OCI-LY7 (cell line): ENCODE measurements at regions not wholly inside any gene's neighbourhood (a gene's known extent, or its start where the extent isn't known, plus 50 kb on each side); places are given as distances from the start of the nearest gene placed in this dataset.

Experiments used
- BruUV-seq: library from RNA; stranded (reverse); fragments of 400-500 nt; replicated peaks from 2 replicates; lab custom pipeline; 2021; lab: Mats Ljungman, UMichigan
- CTCF ChIA-PET: fragments of 300-600 bp; sonication (Branson Sonifier 250); formaldehyde crosslinking; loops from one replicate; lab custom pipeline; 2022; ENCODE audit warnings: antibody characterized with exemption; ENCODE audit not compliant: unreplicated experiment; lab: Charles Lee
- POLR2A ChIA-PET: fragments of 300-600 bp; sonication (Branson Sonifier 250); formaldehyde crosslinking; loops from one replicate; lab custom pipeline; 2022; ENCODE audit warnings: antibody characterized with exemption; lab: Charles Lee
- DNase-seq: peaks from one replicate; pipeline ENCODE4 v3.0.0-alpha.2; 2015; ENCODE audit warnings: low spot score
- H2AFZ ChIP-seq: fragments of 200-600 bp; sonication (generic), shearing (Covaris generic); 2 replicates; pipeline ENCODE4 v1.6.1; 2014; ENCODE audit warnings: mild to moderate bottlenecking, antibody characterized with exemption, low read length, moderate library complexity
- H3K27ac ChIP-seq: fragments of 200-600 bp; sonication (generic); 2 replicates; pipeline ENCODE4 v1.5.1; 2014; ENCODE audit warnings: mixed run types, low read depth, mild to moderate bottlenecking, moderate library complexity, low read length, inconsistent platforms; ENCODE audit not compliant: poor library complexity, severe bottlenecking
- H3K36me3 ChIP-seq: fragments of 200-600 bp; sonication (generic); 2 replicates; pipeline ENCODE4 v1.6.1; 2014; ENCODE audit warnings: mild to moderate bottlenecking, antibody characterized with exemption, low read length, moderate library complexity, mixed read lengths; ENCODE audit not compliant: insufficient read depth
- H3K4me1 ChIP-seq: fragments of 200-600 bp; sonication (generic); 2 replicates; pipeline ENCODE4 v1.5.1; 2014; ENCODE audit warnings: mild to moderate bottlenecking, low read length; ENCODE audit not compliant: insufficient read depth, poor library complexity, severe bottlenecking
- H3K4me2 ChIP-seq: fragments of 200-600 bp; sonication (generic); 2 replicates; pipeline ENCODE4 v1.6.1; 2014; ENCODE audit warnings: mild to moderate bottlenecking, low read length
- H3K4me3 ChIP-seq: fragments of 200-600 bp; sonication (generic); 2 replicates; pipeline ENCODE4 v1.5.1; 2014; ENCODE audit warnings: mild to moderate bottlenecking, low read depth, low read length; ENCODE audit not compliant: poor library complexity, severe bottlenecking
- H3K79me2 ChIP-seq: fragments of 200-600 bp; sonication (generic); 2 replicates; pipeline ENCODE4 v1.6.1; 2016; ENCODE audit warnings: low read depth, mild to moderate bottlenecking, low read length, moderate library complexity, mixed read lengths; ENCODE audit not compliant: insufficient read depth
- H3K9me2 ChIP-seq: fragments of 200-600 bp; sonication (generic); 2 replicates; pipeline ENCODE4 v1.6.1; 2016; ENCODE audit warnings: mild to moderate bottlenecking, low read length, mixed read lengths; ENCODE audit not compliant: insufficient read depth
- H3K9me3 ChIP-seq: fragments of 200-600 bp; sonication (generic); 2 replicates; pipeline ENCODE4 v1.6.1; 2014; ENCODE audit warnings: mild to moderate bottlenecking, mixed run types, low read length, mixed read lengths
- H4K20me1 ChIP-seq: fragments of 200-600 bp; sonication (generic); 2 replicates; pipeline ENCODE4 v1.6.1; 2014; ENCODE audit warnings: mild to moderate bottlenecking, antibody characterized with exemption, low read length, moderate library complexity, mixed read lengths; ENCODE audit not compliant: insufficient read depth
- EZH2phosphoT487 ChIP-seq: fragments of 200-600 bp; sonication (generic); IDR thresholded peaks from 2 replicates; pipeline ENCODE4 v1.6.1; 2018; ENCODE audit warnings: low read depth, borderline replicate concordance, mild to moderate bottlenecking, mixed run types, antibody characterized with exemption, low read length, moderate library complexity, mixed read lengths
- intact Hi-C: fragments of 100-400 bp; cut with micrococcal nuclease; formaldehyde crosslinking; loops from one replicate; pipeline ENCODE4 v1.10.0; 2022; ENCODE audit not compliant: unreplicated experiment
- TF ChIP-seq, protein P1 (sequence below): fragments of 200-600 bp; sonication (generic); conservative IDR thresholded peaks from 2 replicates; pipeline ENCODE4 v1.5.1; 2014; ENCODE audit warnings: mild to moderate bottlenecking, antibody characterized with exemption, low read length, moderate library complexity, mixed read lengths

DNA sequence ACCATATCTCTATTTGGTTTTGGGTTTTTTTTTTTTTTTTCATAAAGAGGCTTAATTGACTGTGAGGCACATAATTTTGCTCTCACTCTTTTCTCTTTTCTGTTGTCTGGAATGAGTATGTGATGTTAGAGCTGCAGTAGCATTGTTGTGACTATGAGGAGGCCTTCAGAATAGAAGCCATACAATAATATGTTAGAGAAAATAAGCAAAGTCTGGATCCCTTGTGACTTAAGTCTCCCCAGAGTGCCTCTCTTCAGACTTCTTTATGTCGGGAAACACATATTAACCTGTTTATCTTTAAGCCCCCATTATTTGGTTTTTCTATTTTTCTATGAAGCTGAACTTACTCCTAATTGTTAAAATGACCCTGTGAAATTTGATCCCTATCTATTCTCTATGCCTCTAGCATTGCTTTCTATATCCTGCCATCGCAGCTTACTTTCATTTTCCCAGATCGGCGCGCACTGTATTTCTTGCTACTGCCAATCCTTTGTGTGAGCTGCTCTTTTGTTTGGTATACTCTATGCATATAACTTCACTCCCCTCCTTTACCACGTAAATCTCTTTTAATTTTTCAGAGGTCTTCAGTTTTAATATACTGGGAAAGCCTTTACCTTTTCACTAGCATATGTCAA lies 372.5 kb upstream of the KCNN2 start:
- BruUV-seq = no TSS peak
- H3K9me2 ChIP-seq = no peaks in the 10 kb centered on the region
- ChIA-PET CTCF (no interaction called here), POLR2A (interaction anchor here (0.6 kb wide), 1 partner anchor 376 kb away, joined by 4 read pairs; no protein-coding TSS in a partner anchor)
- no peak overlapping the region for H3K4me3 ChIP-seq
- no peak overlapping the region for H3K27ac ChIP-seq
- no peak for DNase-seq
- intact Hi-C loops = no loop called here
- H3K4me2 ChIP-seq = no peak overlapping the region
- no peaks in the 10 kb centered on the region for H3K4me1 ChIP-seq
- no peak for TF ChIP-seq EZH2phosphoT487
- TF ChIP-seq, protein P1, sequence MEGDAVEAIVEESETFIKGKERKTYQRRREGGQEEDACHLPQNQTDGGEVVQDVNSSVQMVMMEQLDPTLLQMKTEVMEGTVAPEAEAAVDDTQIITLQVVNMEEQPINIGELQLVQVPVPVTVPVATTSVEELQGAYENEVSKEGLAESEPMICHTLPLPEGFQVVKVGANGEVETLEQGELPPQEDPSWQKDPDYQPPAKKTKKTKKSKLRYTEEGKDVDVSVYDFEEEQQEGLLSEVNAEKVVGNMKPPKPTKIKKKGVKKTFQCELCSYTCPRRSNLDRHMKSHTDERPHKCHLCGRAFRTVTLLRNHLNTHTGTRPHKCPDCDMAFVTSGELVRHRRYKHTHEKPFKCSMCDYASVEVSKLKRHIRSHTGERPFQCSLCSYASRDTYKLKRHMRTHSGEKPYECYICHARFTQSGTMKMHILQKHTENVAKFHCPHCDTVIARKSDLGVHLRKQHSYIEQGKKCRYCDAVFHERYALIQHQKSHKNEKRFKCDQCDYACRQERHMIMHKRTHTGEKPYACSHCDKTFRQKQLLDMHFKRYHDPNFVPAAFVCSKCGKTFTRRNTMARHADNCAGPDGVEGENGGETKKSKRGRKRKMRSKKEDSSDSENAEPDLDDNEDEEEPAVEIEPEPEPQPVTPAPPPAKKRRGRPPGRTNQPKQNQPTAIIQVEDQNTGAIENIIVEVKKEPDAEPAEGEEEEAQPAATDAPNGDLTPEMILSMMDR = no peak
- H4K20me1 ChIP-seq = no peaks in the 10 kb centered on the region
- H3K9me3 ChIP-seq = no peaks in the 10 kb centered on the region
- no peaks in the 10 kb centered on the region for H3K79me2 ChIP-seq
- no peak overlapping the region for H2AFZ ChIP-seq
- no peaks in the 10 kb centered on the region for H3K36me3 ChIP-seq

DNA sequence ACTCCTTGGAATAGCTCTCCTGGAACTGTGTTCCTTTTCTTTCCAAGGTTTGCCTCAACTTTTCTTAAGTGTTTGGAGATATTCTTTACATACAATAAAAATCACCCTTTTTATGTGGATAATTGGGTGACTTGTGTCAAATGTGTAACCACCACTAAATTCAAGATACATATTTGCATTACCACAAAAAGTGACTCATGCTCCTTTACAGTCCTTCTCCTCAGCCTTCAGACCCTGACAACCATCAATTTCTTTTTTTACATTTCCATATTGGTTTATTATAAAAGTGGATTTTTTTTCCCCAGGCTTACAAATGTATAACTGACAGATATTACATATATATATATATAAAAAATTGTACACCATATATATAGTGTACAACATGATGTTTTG lies 372.0 kb upstream of the KCNN2 start:
- intact Hi-C loops = no loop called here
- H3K4me2 ChIP-seq = no peak overlapping the region
- POLR2A ChIA-PET = no interaction called here
- no peak for TF ChIP-seq EZH2phosphoT487
- TF ChIP-seq, protein P1 = no peak
- no peaks in the 10 kb centered on the region for H4K20me1 ChIP-seq
- no peaks in the 10 kb centered on the region for H3K79me2 ChIP-seq
- no TSS peak for BruUV-seq
- H3K9me2 ChIP-seq = no peaks in the 10 kb centered on the region
- no peaks in the 10 kb centered on the region for H3K4me1 ChIP-seq
- H3K27ac ChIP-seq = no peak overlapping the region
- H2AFZ ChIP-seq = no peak overlapping the region
- no peak for DNase-seq
- CTCF ChIA-PET = no interaction called here
- H3K9me3 ChIP-seq = no peaks in the 10 kb centered on the region
- no peak overlapping the region for H3K4me3 ChIP-seq
- H3K36me3 ChIP-seq = no peaks in the 10 kb centered on the region

GRCh38 chr5:114001076-114001475 lies 360.8 kb upstream of the KCNN2 start:
- intact Hi-C loops = no loop called here
- Histone ChIP-seq H3K9me3 (no peaks in the 10 kb centered on the region), H2AFZ (no peak overlapping the region), H3K36me3 (no peaks in the 10 kb centered on the region), H4K20me1 (no peaks in the 10 kb centered on the region), H3K27ac (no peak overlapping the region), H3K4me1 (no peaks in the 10 kb centered on the region), H3K4me2 (no peak overlapping the region), H3K9me2 (no peaks in the 10 kb centered on the region), H3K4me3 (no peak overlapping the region), H3K79me2 (no peaks in the 10 kb centered on the region)
- ChIA-PET POLR2A (interaction anchor here (0.6 kb wide), 1 partner anchor 260 kb away, joined by 3 read pairs; no protein-coding TSS in a partner anchor), CTCF (no interaction called here)
- no TSS peak for BruUV-seq
- TF ChIP-seq EZH2phosphoT487 = no peak
- TF ChIP-seq, protein P1 = no peak
- no peak for DNase-seq
